Motor neuron (in vitro differentiated cells): ENCODE measurements at regions not wholly inside any gene's neighbourhood (a gene's known extent, or its start where the extent isn't known, plus 50 kb on each side); places are given as distances from the start of the nearest gene placed in this dataset.
A peak's percentile ranks its signal among the peaks of the same experiment; 100 is the strongest.

Experiments used
- ATAC-seq, 8 experiments: fragments of 200-7000 bp; cut with Tn5 transposase; replicated peaks in 6 of 8; 2 replicates each; pipeline ENCODE4 v1.8.0; 2021; ENCODE audit warnings: mild to moderate bottlenecking in 8 of 8, moderate library complexity in 8 of 8
- H3K27ac ChIP-seq, 2 donors: fragments of 250-450 bp; sonication (Bioruptor Pico); 2 replicates each; pipeline ENCODE4 v1.9.0; 2021; ENCODE audit warnings: antibody characterized with exemption in 2 of 2, mild to moderate bottlenecking in 2 of 2, moderate library complexity in 1 of 2
- H3K4me1 ChIP-seq, 2 donors: fragments of 250-450 bp; sonication (Bioruptor Pico); replicated peaks in 1 of 2; 2 replicates each; pipeline ENCODE4 v1.6.1; 2021; ENCODE audit warnings: antibody characterized with exemption in 2 of 2, mild to moderate bottlenecking in 2 of 2, moderate library complexity in 1 of 2
- H3K4me3 ChIP-seq, 5 donors: fragments of 250-450 bp; sonication (Bioruptor Pico); 2 replicates each; pipeline ENCODE4 v1.9.0; 2021; ENCODE audit warnings: antibody characterized with exemption in 5 of 5, mild to moderate bottlenecking in 5 of 5, moderate library complexity in 4 of 5
- WGBS, 10 experiments: fragments of 450-650 bp; shearing (Covaris generic); methylation state at CpG; one replicate each; pipeline ENCODE4 v1.0.0; 2022; 5-methylcytosine and 5-hydroxymethylcytosine counted together
- in situ Hi-C, 9 experiments: fragments of 400-800 bp; cut with MboI; loops; one replicate each; pipeline ENCODE4 v1.15.0; 2021; ENCODE audit warnings: low sequenced_read_pairs in 9 of 9, low pct_unique_long_range_greater_than_20kb in 2 of 9; ENCODE audit not compliant: unreplicated experiment in 9 of 9

DNA sequence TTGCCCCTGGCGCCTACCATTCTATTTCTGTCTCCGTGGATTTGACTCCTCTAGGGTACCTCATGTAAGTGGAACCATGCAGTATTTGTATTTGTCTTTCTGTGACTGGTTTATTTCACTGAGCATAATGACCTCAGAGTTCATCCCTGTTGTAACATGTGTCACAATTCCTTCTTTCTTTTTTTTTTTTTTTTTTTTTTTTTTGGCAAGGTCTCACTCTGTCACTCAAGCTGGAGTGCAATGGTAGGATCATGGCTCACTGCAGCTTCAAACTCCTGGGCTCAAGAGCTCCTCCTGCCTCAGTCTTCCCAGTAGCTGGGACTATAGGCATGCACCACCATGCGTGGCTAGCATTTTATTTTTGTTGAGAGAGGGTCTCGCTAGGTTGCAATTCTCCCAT is 74.0 kb upstream of the SEPTIN5 start:
- 50 to 87% (median 80%) methylated on average over 1 to 3 of the region's 4 CpGs; no CpG with 5 or more reads in 5 of the 10 experiments for WGBS, 10 experiments
- Histone ChIP-seq H3K4me1 (no peaks in the 10 kb centered on the region), H3K27ac (no peak overlapping the region), H3K4me3 (no peak overlapping the region)
- no peak for ATAC-seq
- in situ Hi-C loops, result loop anchor here in 2 of 9 experiments (25.0 kb wide), 2 partner anchors 128 to 453 kb away; partner anchors contain the start of genes CLDN5 (in 1 of the 2) and SLC25A1 (in 1 of the 2)

- ATAC-seq, result peak in 5 of 8 experiments; percentile 34 to 86 (median 57)
- no peak overlapping the region for H3K27ac ChIP-seq
- 38 to 100% (median 74%) methylated on average over 1 to 4 of the region's 25 CpGs; no CpG with 5 or more reads in 7 of the 10 experiments for WGBS, 10 experiments
- in situ Hi-C loops, result loop anchor here in 2 of 9 experiments (25.0 kb wide), 2 partner anchors 129 to 454 kb away; partner anchors contain the start of genes CLDN5 (in 1 of the 2) and SLC25A1 (in 1 of the 2)
- H3K4me3 ChIP-seq, result no peak overlapping the region
- no peaks in the 10 kb centered on the region for H3K4me1 ChIP-seq
Measured at GRCh38 chr22:19641254-19641982, 72.9 kb upstream of the SEPTIN5 start.

DNA sequence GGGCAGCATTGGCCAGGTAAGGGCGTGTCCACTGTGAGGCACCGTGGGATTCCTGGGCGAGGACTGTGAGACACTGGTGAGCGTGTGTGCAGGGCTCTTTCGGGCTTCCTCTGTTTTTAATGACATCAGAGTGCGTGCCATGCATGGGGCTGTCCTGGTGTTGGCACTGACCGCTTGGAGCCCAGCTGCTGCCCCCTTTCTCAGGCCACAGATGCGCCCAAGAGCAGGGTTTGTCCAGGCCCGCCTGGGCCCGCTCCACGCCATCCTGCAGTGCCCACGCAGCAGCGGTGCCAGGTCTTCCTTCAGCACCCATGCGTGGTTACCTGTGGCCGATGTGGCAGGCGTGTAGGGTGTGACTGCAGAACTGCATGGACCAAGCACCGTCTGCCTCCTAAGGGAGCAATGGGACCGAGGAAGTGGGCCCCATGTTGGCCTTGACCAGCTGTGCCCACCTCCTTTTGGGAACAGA is 72.3 kb upstream of the SEPTIN5 start:
- 100% methylated on average over 3 of the region's 18 CpGs; no CpG with 5 or more reads in 9 of the 10 experiments for WGBS, 10 experiments
- H3K4me3 ChIP-seq, result no peak overlapping the region
- H3K27ac ChIP-seq, result no peak overlapping the region
- in situ Hi-C loops, result loop anchor here in 2 of 9 experiments (25.0 kb wide), 2 partner anchors 130 to 455 kb away; partner anchors contain the start of genes CLDN5 (in 1 of the 2) and SLC25A1 (in 1 of the 2)
- no peaks in the 10 kb centered on the region for H3K4me1 ChIP-seq
- ATAC-seq, result no peak

- in situ Hi-C loops, result loop anchor here in 2 of 9 experiments (25.0 kb wide), 2 partner anchors 131 to 456 kb away; partner anchors contain the start of genes CLDN5 (in 1 of the 2) and SLC25A1 (in 1 of the 2)
Measured at GRCh38 chr22:19643448-19644313, 70.6 kb upstream of the SEPTIN5 start.

DNA sequence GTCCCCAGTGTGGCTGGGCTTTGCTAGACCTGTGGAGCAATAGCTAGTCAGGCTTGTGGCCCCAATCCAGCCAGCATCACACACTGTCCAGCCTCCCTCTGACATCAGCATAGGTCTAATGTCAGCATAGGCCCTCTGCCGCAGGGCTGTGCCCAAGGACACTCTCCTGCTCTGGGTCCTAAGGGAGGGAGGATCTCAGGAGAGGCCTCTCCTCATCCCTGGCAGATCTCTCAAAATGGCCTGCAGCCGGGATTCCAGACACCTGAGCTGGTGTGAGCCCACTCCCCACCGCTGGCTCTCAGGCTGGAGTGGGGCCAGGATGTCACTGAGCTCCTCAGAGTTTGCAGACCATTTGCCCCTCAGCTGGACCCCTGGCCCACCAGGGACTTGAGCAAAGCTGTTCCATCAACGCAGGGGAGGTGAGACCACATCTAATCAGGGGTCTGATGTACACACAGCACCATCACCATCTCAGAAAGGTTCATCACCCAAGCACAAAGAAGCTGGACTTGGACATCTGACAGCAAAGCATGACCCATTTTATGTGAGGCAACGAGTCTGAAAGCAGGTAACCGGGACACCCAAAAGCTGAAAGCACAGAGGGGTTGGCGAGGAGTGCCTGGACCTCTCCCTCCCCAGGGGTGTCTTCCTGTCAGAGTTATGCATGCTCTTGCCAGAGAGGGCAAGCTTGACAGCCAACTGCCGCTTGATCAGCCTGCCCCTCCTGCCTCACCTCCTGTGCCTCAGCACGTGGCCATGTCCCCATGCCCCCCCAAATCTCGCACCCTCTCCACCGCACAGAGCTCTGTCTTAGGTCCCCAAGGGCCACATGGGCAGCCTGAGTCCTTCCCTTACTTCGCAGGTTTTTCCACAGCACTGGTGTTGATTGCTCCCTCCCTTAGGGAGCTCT is 69.7 kb upstream of the SEPTIN5 start:
- ATAC-seq, result peak in 2 of 8 experiments; percentile 22 to 45
- Histone ChIP-seq H3K4me3 (no peak overlapping the region), H3K27ac (no peak overlapping the region), H3K4me1 (no peaks in the 10 kb centered on the region)
- in situ Hi-C loops, result loop anchor here in 2 of 9 experiments (25.0 kb wide), 2 partner anchors 132 to 457 kb away; partner anchors contain the start of genes CLDN5 (in 1 of the 2) and SLC25A1 (in 1 of the 2)
- 0 to 80% (median 51%) methylated on average over 1 to 7 of the region's 12 CpGs; no CpG with 5 or more reads in 4 of the 10 experiments for WGBS, 10 experiments

More at GRCh38 chr22:19643448-19644313, 70.6 kb upstream of the SEPTIN5 start:
- H3K27ac ChIP-seq, result no peak overlapping the region
- H3K4me3 ChIP-seq, result no peak overlapping the region
- 40 to 82% (median 68%) methylated on average over 1 to 8 of the region's 13 CpGs; no CpG with 5 or more reads in 3 of the 10 experiments for WGBS, 10 experiments
- H3K4me1 ChIP-seq, result no peaks in the 10 kb centered on the region
- ATAC-seq, result no peak

DNA sequence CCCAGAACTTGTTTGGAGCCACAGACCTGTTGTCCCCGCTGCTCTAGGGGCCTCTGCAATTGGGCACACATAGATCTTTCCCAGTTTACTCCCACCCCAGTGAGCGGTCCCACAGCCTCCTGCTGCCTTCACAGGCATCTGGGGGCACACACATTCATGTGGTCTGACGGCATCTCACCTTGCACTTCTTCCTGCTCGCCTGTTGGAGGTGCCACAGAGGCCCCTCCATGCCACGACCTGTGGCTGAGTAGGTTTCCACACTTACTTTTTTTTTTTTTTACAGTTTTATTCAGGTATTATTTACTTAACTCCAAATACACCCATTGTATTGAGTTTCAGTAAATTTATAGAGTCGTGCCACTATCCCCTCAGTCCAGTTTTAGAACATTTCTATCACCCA is 68.9 kb upstream of the SEPTIN5 start:
- Histone ChIP-seq H3K4me1 (no peaks in the 10 kb centered on the region), H3K27ac (no peak overlapping the region), H3K4me3 (no peak overlapping the region)
- no peak for ATAC-seq
- in situ Hi-C loops, result loop anchor here in 2 of 9 experiments (25.0 kb wide), 2 partner anchors 133 to 458 kb away; partner anchors contain the start of genes CLDN5 (in 1 of the 2) and SLC25A1 (in 1 of the 2)
- WGBS, 10 experiments, result 0 to 83% (median 60%) methylated on average over 1 to 6 of the region's 6 CpGs; no CpG with 5 or more reads in 1 of the 10 experiments

DNA sequence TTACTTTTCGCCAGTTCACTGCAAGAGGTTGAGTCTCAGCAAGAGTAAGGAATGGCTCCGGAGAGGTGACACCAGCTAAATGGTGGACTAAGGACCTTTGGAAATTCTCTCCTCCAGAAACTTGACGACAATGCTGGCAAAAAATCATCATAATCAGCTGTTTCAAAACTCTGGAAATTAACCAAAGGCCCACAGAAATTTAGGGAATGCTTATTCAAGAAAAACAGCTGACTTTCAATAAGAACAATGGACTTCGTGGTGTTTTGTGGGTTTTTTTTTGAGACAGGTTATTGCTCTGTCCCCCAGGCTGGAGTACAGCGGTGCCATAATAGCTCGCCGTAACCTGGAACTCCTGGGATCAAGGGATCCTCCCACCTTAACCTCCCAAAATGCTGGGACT is 68.4 kb upstream of the SEPTIN5 start:
- Histone ChIP-seq H3K4me1 (no peaks in the 10 kb centered on the region), H3K4me3 (no peak overlapping the region), H3K27ac (no peak overlapping the region)
- in situ Hi-C loops, result loop anchor here in 2 of 9 experiments (25.0 kb wide), 2 partner anchors 134 to 459 kb away; partner anchors contain the start of genes CLDN5 (in 1 of the 2) and SLC25A1 (in 1 of the 2)
- ATAC-seq, result no peak
- 7 to 87% (median 66%) methylated on average over 2 to 7 of the region's 7 CpGs for WGBS, 10 experiments

DNA sequence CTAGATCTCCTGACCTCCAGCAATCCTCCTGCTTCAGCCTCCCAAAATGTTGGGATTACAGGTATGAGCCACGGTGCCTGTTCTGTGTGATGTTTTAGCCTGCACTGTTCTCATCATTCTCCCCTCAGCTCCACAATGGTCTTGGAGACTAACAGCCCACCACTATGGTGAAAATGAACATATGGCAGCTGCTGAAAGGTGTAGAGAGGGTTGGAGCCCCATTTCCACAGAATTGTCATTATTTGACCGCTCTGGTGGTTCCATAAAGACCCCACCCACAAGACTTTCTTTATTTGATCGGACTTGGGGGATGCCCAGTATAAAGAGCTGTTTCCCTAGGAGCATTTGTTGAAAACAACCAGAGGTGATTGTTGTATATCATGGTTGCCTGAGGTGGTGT is 67.9 kb upstream of the SEPTIN5 start:
- Histone ChIP-seq H3K4me1 (no peaks in the 10 kb centered on the region), H3K4me3 (no peak overlapping the region), H3K27ac (no peak overlapping the region)
- in situ Hi-C loops, result loop anchor here in 2 of 9 experiments (25.0 kb wide), 2 partner anchors 134 to 459 kb away; partner anchors contain the start of genes CLDN5 (in 1 of the 2) and SLC25A1 (in 1 of the 2)
- 33 to 93% (median 66%) methylated on average over 1 to 2 of the region's 3 CpGs; no CpG with 5 or more reads in 4 of the 10 experiments for WGBS, 10 experiments
- no peak for ATAC-seq

DNA sequence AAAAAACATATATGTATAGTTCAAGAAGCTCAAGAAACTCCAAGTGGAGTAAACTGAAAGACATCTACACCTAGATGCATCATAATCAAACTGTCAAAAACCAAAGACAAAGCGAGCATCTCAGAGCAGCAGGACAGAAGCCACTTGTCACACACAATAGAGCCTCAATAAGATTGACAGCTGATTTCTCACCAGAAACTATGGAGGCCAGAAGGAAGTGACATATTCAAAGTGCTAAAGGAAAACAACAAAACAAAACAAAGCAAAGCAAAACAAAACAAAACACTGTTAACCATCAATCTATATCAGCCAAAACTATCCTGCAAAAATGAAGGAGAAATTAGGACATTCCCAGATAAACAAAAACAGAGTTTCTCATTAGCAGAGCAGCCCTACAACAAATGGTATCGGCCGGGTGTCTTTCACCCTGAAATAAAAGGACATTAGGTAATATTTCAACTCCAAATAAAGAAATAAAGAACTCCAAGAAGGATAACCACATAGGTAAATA is 65.8 kb upstream of the SEPTIN5 start:
- no peak for ATAC-seq
- H3K4me1 ChIP-seq, result no peaks in the 10 kb centered on the region
- H3K27ac ChIP-seq, result no peak overlapping the region
- H3K4me3 ChIP-seq, result no peak overlapping the region
- in situ Hi-C loops, result loop anchor here in 2 of 9 experiments (25.0 kb wide), 2 partner anchors 136 to 461 kb away; partner anchors contain the start of genes CLDN5 (in 1 of the 2) and SLC25A1 (in 1 of the 2)
- WGBS, 10 experiments, result 31 to 100% (median 71%) methylated on average over 1 to 3 of the region's 3 CpGs

DNA sequence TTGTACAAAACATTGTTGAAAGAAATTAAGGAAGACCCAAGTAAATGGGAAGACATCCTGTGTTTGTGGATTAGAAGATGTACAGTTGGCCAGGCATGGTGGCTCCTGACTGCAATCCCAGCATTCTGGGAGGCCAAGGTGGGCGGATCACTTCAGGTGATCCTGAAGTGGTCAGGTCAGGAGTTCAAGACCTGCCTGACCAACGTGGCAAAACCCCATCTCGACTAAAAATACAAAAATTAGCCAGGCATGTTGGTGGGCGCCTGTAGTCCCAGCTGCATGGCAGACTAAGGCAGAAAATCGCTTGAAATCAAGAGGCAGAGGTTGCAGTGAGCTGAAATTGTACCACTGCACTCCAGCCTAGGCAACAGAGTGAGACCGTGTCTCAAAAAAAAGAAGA is 62.0 kb upstream of the SEPTIN5 start:
- in situ Hi-C loops, result no loop called here
- H3K4me1 ChIP-seq, result peaks cover 0 to 10% of the 10 kb centered on the region in 2 donors
- no peak for ATAC-seq
- H3K4me3 ChIP-seq, result no peak overlapping the region
- 0 to 91% (median 49%) methylated on average over 1 to 4 of the region's 6 CpGs; no CpG with 5 or more reads in 3 of the 10 experiments for WGBS, 10 experiments
- H3K27ac ChIP-seq, result no peak overlapping the region

DNA sequence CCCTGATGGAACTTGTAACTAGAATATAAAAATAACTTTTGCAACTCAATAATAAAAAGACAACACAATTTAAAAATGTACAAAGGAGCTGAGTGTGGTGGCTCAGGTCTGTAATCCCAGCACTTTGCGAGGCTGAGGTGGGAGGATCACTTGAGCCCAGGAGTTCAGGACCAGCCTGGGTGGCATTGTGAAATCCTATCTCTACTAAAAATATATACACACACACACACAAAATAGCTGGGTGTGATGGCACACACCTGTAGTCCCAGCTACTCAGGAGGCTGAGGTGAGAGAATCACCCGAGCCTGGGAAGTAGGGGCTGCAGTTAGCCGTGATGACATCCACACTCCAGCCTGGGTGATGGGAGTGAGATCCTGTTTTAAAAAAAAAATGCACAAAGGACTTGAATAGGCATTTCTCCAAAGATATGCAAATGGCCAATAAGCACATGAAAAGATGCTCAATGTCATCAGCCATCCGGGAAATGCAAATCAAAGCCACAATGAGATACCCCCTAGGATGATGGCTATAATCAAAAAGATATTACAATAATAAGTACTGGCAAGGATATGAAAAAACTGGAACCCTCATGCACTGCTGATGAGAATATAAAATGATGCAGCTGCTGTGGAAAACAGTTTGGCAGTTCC is 59.8 kb upstream of the SEPTIN5 start:
- Histone ChIP-seq H3K27ac (peak overlapping the region in 1 of 2 donors; percentile 64), H3K4me1 (peaks cover 0 to 10% of the 10 kb centered on the region in 2 donors), H3K4me3 (no peak overlapping the region)
- WGBS, 10 experiments, result 0 to 91% (median 26%) methylated on average over 1 to 3 of the region's 4 CpGs; no CpG with 5 or more reads in 2 of the 10 experiments
- ATAC-seq, result peak in 5 of 8 experiments; percentile 55 to 88 (median 76)
- in situ Hi-C loops, result no loop called here
